Gastroesophageal sphincter (tissue), 4 donors: ENCODE measurements at regions not wholly inside any gene's neighbourhood (a gene's known extent, or its start where the extent isn't known, plus 50 kb on each side); places are given as distances from the start of the nearest gene placed in this dataset.

Experiments
- ATAC-seq: fragments of 150-250 bp; one replicate; pipeline ENCODE4 v1.9.1; 2016; ENCODE audit warnings: mild to moderate bottlenecking, moderate library complexity
- H3K27ac ChIP-seq, 4 donors: fragments of 200-600 bp; sonication (generic) in 3 of 4; 1 replicate in 3 of 4; 2 replicates in 1 of 4; pipeline ENCODE4 v1.5.1; 2016 to 2019
- H3K27me3 ChIP-seq: fragments of 200-600 bp; sonication (generic); one replicate; pipeline ENCODE4 v1.5.1; 2019
- H3K36me3 ChIP-seq, 2 donors: fragments of 200-600 bp; sonication (generic); one replicate each; pipeline ENCODE4 v1.5.1; 2019; ENCODE audit warnings: control low read depth in 1 of 2
- H3K4me1 ChIP-seq, 3 donors: fragments of 200-600 bp; sonication (generic); 1 replicate in 2 of 3; 2 replicates in 1 of 3; pipeline ENCODE4 v1.5.1; 2016 to 2019; ENCODE audit warnings: control low read depth in 2 of 3
- H3K4me3 ChIP-seq, 2 donors: fragments of 200-600 bp; sonication (generic); one replicate each; pipeline ENCODE4 v1.5.1; 2019; ENCODE audit warnings: mild to moderate bottlenecking in 1 of 2, moderate library complexity in 1 of 2
- H3K9me3 ChIP-seq, 3 donors: fragments of 200-600 bp; sonication (generic); one replicate each; pipeline ENCODE4 v1.5.1; 2017 to 2019; ENCODE audit warnings: control low read depth in 2 of 3
- CTCF ChIP-seq, 4 experiments: fragments of 200-600 bp in 2 of 4; fragments of 450-650 bp in 2 of 4; sonication (generic) in 1 of 4; IDR thresholded peaks; one replicate each; pipeline ENCODE4 v1.5.1; 2017 to 2019; ENCODE audit warnings: antibody characterized with exemption in 4 of 4, mild to moderate bottlenecking in 2 of 4, moderate library complexity in 2 of 4
- EP300 ChIP-seq: sonication (generic); formaldehyde crosslinking; IDR thresholded peaks from one replicate; pipeline ENCODE4 v1.6.1; 2017; ENCODE audit warnings: antibody characterized with exemption, mild to moderate bottlenecking
- POLR2A ChIP-seq, 2 donors: fragments of 450-650 bp; IDR thresholded peaks; one replicate each; pipeline ENCODE4 v1.6.1; 2017; ENCODE audit warnings: antibody characterized with exemption in 2 of 2, mild to moderate bottlenecking in 2 of 2, moderate library complexity in 1 of 2
- POLR2AphosphoS5 ChIP-seq: sonication (generic); formaldehyde crosslinking; IDR thresholded peaks from one replicate; pipeline ENCODE4 v1.6.1; 2017; ENCODE audit warnings: antibody characterized with exemption
- WGBS, 2 donors: methylation state at CpG; one replicate each; pipeline ENCODE4 v1.1.5; 2018; ENCODE audit warnings: low coverage in 1 of 2; 5-methylcytosine and 5-hydroxymethylcytosine counted together

GRCh38 chr14:104403421-104404220 lies 175.9 kb upstream of the C14orf180 start:
- Histone ChIP-seq H3K27me3 (peaks cover 43% of the 10 kb centered on the region), H3K9me3 (peaks cover 0 to 30% (median 0%) of the 10 kb centered on the region in 3 donors), H3K27ac (no peak overlapping the region), H3K36me3 (no peaks in the 10 kb centered on the region), H3K4me1 (no peaks in the 10 kb centered on the region), H3K4me3 (no peak overlapping the region)
- TF ChIP-seq POLR2AphosphoS5 (no peak), CTCF (IDR thresholded peaks at IDR 0.05) (no peak), EP300 (no peak), POLR2A (IDR thresholded peaks at IDR 0.05) (no peak)
- ATAC-seq = no peak
- WGBS, 2 donors = 73 to 87% methylated on average over 2 to 3 of the region's 11 CpGs

DNA sequence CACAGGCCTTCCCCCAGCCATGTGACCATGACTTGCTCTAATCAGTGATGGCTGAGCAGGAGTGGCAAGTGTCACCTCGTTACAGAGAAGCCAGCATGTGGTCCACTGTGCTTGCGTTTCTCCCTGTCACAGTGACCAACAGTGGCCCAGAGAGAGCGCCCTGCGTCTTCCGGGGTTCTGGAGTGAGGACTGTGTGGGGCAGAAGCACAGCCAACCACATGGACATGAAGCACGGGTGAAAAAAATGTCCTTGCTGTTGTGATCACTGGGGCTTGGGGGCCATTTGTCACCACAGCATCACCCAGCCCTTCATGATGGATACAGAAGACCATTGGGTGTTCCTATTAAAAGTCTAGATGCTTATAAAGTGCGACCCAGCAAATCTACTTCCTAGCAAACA lies 174.6 kb upstream of the C14orf180 start:
- WGBS, 2 donors = 69% methylated on average over 3 of the region's 7 CpGs; no CpG with 5 or more reads in 1 of the 2 donors
- no peak overlapping the region for H3K4me3 ChIP-seq
- peaks cover 39% of the 10 kb centered on the region for H3K27me3 ChIP-seq
- H3K4me1 ChIP-seq = no peaks in the 10 kb centered on the region
- peaks cover 0 to 26% (median 0%) of the 10 kb centered on the region in 3 donors for H3K9me3 ChIP-seq
- no peak overlapping the region for H3K27ac ChIP-seq
- no peaks in the 10 kb centered on the region for H3K36me3 ChIP-seq
- no peak for TF ChIP-seq EP300
- TF ChIP-seq POLR2A (IDR thresholded peaks at IDR 0.05) = no peak
- no peak for TF ChIP-seq POLR2AphosphoS5
- no peak for TF ChIP-seq CTCF (IDR thresholded peaks at IDR 0.05)
- ATAC-seq = no peak

DNA sequence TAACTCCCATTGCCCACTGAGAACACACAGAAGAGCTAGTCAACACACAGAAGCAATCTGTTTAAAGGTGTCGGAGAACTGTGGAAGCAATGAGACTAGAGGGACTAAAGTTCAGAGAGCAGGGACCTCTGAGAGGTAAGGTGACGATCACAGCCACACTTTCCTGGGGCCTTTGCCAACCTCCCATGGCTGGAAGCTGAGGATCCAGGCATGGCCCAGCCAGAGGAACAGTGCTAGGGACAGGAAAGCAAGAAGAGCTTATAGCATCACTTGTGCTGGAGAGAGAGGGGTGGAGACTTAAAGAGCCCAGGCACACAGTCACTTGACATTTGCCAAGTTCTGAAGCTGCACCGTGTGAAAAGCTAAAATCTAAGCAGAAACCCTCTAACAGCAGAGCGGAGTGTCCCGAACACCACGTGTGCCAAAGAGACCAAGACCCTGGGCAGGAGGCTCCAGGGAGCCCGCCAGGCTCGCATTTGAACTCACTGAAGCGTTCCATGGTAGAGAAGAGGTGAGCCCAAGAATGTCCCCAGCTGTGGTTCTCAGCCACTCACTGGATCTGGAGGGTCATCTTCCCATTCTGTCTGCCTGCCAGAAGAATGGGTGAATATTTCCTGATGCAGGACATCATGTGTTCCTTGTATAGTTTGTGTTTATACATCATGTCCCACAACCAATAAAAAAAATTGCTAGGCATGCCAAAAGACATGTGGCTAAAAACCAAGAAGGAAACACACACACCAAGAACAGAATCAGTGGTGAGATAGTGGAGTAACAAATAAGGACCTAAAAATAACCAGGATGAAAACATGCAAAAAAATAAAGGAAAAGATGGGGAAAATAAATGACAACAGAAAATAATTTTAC lies 174.0 kb upstream of the C14orf180 start:
- Histone ChIP-seq H3K27me3 (peaks cover 37% of the 10 kb centered on the region), H3K9me3 (peaks cover 0 to 20% (median 0%) of the 10 kb centered on the region in 3 donors), H3K4me3 (no peak overlapping the region), H3K4me1 (no peaks in the 10 kb centered on the region), H3K27ac (no peak overlapping the region), H3K36me3 (no peaks in the 10 kb centered on the region)
- no peak for TF ChIP-seq EP300
- no peak for TF ChIP-seq POLR2A (IDR thresholded peaks at IDR 0.05)
- TF ChIP-seq CTCF (IDR thresholded peaks at IDR 0.05) = no peak
- TF ChIP-seq POLR2AphosphoS5 = no peak
- 61 to 78% methylated on average over 7 to 8 of the region's 9 CpGs for WGBS, 2 donors
- no peak for ATAC-seq

DNA sequence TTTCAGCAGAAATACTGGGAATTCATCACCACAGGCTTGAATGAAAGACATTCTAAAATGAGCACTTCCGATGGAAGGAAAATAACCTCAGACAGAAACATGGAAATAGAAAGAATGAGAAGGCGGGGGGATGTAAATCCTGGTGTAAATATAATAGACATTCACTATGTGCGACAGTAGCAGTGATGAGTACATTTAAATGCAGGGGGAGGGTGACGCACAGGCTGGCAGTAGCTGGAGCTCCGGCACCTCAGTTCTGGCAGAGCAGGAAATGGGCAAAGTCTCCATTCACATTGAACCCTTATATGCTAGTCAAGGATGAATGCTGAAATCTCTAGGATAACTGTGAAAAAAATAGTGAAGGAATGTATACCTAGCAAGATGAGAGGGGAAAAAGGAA lies 172.7 kb upstream of the C14orf180 start:
- H3K27ac ChIP-seq = no peak overlapping the region
- ATAC-seq = no peak
- no peaks in the 10 kb centered on the region for H3K4me1 ChIP-seq
- H3K9me3 ChIP-seq = peaks cover 0 to 20% (median 0%) of the 10 kb centered on the region in 3 donors
- 73 to 80% methylated on average over 4 to 5 of the region's 5 CpGs for WGBS, 2 donors
- TF ChIP-seq POLR2A (IDR thresholded peaks at IDR 0.05) (no peak), CTCF (IDR thresholded peaks at IDR 0.05) (no peak), POLR2AphosphoS5 (no peak), EP300 (no peak)
- H3K4me3 ChIP-seq = no peak overlapping the region
- peaks cover 34% of the 10 kb centered on the region for H3K27me3 ChIP-seq
- no peaks in the 10 kb centered on the region for H3K36me3 ChIP-seq
